HCT116 (cell line): ENCODE measurements at regions not wholly inside any gene's neighbourhood (a gene's known extent, or its start where the extent isn't known, plus 50 kb on each side); places are given as distances from the start of the nearest gene placed in this dataset.

Experiments used
- EZH2phosphoT487 ChIP-seq: fragments of 200-600 bp; IDR thresholded peaks from 2 replicates; pipeline ENCODE4 v1.6.1; 2018; ENCODE audit warnings: antibody characterized with exemption, borderline replicate concordance
- SP1 ChIP-seq: IDR thresholded peaks from 2 replicates; pipeline ENCODE4 v1.6.1; 2012; ENCODE audit warnings: low read depth
- YY1 ChIP-seq: IDR thresholded peaks from 2 replicates; pipeline ENCODE4 v1.6.1; 2011; ENCODE audit warnings: low read length, low read depth, moderate library complexity, mild to moderate bottlenecking; ENCODE audit not compliant: insufficient replicate concordance; ENCODE audit errors: extremely low read depth
- TF ChIP-seq, protein P1 (sequence below), 3 experiments: fragments of 200-600 bp in 1 of 3; sonication (generic) in 1 of 3; IDR thresholded peaks in 2 of 3; conservative IDR thresholded peaks in 1 of 3; 2 replicates each; pipeline ENCODE4 v1.5.1; 2012 to 2017; ENCODE audit warnings: low read depth in 2 of 3, low read length in 2 of 3, antibody characterized with exemption in 1 of 3, borderline replicate concordance in 1 of 3, control low read depth in 1 of 3, mild to moderate bottlenecking in 1 of 3, mixed read lengths in 1 of 3, mixed run types in 1 of 3, moderate library complexity in 1 of 3; ENCODE audit not compliant: insufficient read depth in 1 of 3

DNA sequence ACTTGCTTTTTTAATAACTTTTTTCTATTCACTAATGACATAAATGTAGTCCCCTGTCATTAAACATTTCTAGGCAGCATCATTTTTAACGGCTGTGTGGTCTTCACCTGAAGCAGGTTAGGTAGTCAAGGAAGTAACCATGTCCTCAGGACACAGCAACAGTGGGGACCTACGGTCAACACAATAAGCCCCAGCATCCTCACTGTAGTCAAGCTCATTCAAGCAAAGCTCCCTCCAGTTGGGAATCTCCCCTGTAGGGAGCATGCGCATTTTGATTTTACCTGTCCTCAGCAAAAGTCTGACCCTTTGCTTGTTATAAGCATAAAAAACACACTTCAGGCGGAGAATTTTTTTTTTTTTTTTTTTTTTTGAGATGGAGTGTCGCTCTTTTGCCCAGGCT lies 151.4 kb downstream of the SHQ1 start:
- TF ChIP-seq, protein P1, sequence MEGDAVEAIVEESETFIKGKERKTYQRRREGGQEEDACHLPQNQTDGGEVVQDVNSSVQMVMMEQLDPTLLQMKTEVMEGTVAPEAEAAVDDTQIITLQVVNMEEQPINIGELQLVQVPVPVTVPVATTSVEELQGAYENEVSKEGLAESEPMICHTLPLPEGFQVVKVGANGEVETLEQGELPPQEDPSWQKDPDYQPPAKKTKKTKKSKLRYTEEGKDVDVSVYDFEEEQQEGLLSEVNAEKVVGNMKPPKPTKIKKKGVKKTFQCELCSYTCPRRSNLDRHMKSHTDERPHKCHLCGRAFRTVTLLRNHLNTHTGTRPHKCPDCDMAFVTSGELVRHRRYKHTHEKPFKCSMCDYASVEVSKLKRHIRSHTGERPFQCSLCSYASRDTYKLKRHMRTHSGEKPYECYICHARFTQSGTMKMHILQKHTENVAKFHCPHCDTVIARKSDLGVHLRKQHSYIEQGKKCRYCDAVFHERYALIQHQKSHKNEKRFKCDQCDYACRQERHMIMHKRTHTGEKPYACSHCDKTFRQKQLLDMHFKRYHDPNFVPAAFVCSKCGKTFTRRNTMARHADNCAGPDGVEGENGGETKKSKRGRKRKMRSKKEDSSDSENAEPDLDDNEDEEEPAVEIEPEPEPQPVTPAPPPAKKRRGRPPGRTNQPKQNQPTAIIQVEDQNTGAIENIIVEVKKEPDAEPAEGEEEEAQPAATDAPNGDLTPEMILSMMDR (IDR thresholded peaks at IDR 0.05 in 2 of 3, conservative IDR thresholded peaks at IDR 0.05 in 1 of 3; ENCODE audit: borderline replicate concordance in 1 of 3, insufficient read depth in 1 of 3, low read depth in 2 of 3, low read length in 2 of 3), result no peak
- TF ChIP-seq YY1 (no peak), EZH2phosphoT487 (no peak), SP1 (no peak)
